IPS-18a (cell line): ENCODE measurements at regions not wholly inside any gene's neighbourhood (a gene's known extent, or its start where the extent isn't known, plus 50 kb on each side); places are given as distances from the start of the nearest gene placed in this dataset.

ENCODE experiments used
- H3K27ac ChIP-seq: one replicate; pipeline ENCODE4 v1.5.1; 2013; ENCODE audit warnings: low read length
- H3K27me3 ChIP-seq: one replicate; pipeline ENCODE4 v1.6.1; 2013; ENCODE audit warnings: mild to moderate bottlenecking, low read length; ENCODE audit not compliant: control insufficient read depth, insufficient read depth
- H3K36me3 ChIP-seq: one replicate; pipeline ENCODE4 v1.6.1; 2013; ENCODE audit warnings: low read depth, low read length; ENCODE audit not compliant: control insufficient read depth
- H3K4me1 ChIP-seq: one replicate; pipeline ENCODE4 v1.6.1; 2013; ENCODE audit warnings: low read depth, low read length; ENCODE audit not compliant: control insufficient read depth
- H3K4me3 ChIP-seq: one replicate; pipeline ENCODE4 v1.5.1; 2013; ENCODE audit warnings: low read length
- H3K9ac ChIP-seq: one replicate; pipeline ENCODE4 v1.6.1; 2013; ENCODE audit warnings: mild to moderate bottlenecking, low read length, moderate library complexity
- H3K9me3 ChIP-seq: one replicate; pipeline ENCODE4 v1.6.1; 2013; ENCODE audit warnings: low read depth, low read length; ENCODE audit not compliant: control insufficient read depth

DNA sequence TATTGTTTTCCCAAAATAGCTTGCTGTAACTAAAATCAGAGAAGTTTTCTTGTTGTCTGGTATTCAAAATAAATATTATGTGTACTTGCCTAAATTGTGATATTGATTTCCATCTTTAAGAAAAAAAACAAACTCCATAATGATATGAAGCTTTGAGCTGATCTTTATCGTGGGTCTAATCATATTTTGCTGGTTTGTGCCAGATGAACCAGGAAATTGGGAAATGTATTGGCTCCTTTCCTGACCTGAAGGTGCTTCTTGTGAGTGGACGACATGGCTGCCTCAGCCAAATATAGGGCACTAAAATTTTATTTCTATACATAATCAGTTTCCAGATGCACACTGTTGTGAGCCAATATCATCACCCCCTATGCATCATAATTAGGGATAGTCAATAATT, 113.3 kb downstream of the DIPK2A start:
- no peaks in the 10 kb centered on the region for H3K4me1 ChIP-seq
- no peaks in the 10 kb centered on the region for H3K36me3 ChIP-seq
- no peaks in the 10 kb centered on the region for H3K9me3 ChIP-seq
- H3K4me3 ChIP-seq: no peak overlapping the region
- H3K9ac ChIP-seq: no peak overlapping the region
- H3K27ac ChIP-seq: no peak overlapping the region
- H3K27me3 ChIP-seq: no peaks in the 10 kb centered on the region

DNA sequence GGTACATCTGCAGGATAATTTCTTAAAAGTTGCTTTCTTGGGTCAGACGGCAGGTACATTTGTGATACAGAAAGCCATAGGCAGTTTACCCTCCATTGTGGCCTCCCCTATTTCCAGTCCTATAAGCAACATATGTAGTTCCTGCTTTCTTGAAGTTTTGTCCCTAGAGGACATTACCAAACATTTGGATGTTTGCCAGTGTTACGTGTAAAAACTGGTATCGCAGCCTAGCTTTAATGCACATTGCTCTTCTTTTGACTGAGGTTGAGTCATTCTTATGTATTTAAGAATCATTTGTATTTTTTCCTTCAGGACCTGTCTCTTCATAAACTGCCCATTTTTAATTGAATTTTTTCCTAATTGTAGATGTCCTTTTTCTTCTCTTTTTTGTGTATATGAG, 114.3 kb downstream of the DIPK2A start:
- Histone ChIP-seq H3K4me3 (no peak overlapping the region), H3K36me3 (no peaks in the 10 kb centered on the region), H3K9me3 (no peaks in the 10 kb centered on the region), H3K4me1 (no peaks in the 10 kb centered on the region), H3K27ac (no peak overlapping the region), H3K9ac (no peak overlapping the region), H3K27me3 (no peaks in the 10 kb centered on the region)

DNA sequence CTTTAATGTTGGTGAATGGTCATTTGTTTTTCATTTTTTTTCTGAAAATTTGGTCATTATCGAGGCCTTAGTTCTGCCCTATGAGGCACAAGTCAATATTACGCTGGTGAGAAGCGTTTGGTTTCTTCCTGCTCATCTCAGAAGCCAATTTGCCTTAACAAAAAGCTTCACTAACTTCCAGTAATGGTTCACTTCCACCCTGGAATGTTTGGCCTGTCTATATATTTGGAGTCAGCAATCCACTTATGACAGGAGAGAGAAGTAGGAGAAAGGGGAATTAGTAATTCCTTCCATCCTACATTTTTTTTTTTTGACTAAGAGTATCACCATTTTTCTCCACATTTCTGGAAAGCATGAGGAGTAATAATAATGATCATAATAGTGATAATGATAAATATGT, 124.4 kb downstream of the DIPK2A start:
- Histone ChIP-seq H3K36me3 (no peaks in the 10 kb centered on the region), H3K9ac (no peak overlapping the region), H3K27me3 (no peaks in the 10 kb centered on the region), H3K4me1 (peaks cover 15% of the 10 kb centered on the region), H3K27ac (no peak overlapping the region), H3K4me3 (no peak overlapping the region), H3K9me3 (no peaks in the 10 kb centered on the region)

DNA sequence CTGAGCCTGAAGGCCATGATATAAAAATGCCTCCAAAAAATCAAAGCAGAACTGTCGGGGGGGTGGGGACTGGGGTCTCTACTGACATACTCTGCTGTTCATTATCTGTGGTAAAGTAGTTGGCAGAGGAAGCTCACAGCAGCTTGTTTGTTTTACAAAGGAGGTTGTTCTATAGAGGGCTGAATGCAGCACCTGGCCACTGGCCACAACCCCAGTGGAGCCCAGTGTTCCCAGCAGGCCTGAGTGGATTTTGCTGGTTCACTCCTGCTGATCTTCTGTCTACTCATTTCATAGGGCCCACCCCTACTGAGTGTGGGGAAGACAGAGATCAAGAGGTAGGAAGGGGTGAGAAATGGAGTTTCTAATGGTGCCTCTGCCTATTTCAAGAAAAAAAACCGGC, 125.5 kb downstream of the DIPK2A start:
- Histone ChIP-seq H3K9ac (no peak overlapping the region), H3K4me1 (peaks cover 15% of the 10 kb centered on the region), H3K27me3 (no peaks in the 10 kb centered on the region), H3K36me3 (no peaks in the 10 kb centered on the region), H3K27ac (no peak overlapping the region), H3K4me3 (no peak overlapping the region), H3K9me3 (no peaks in the 10 kb centered on the region)

DNA sequence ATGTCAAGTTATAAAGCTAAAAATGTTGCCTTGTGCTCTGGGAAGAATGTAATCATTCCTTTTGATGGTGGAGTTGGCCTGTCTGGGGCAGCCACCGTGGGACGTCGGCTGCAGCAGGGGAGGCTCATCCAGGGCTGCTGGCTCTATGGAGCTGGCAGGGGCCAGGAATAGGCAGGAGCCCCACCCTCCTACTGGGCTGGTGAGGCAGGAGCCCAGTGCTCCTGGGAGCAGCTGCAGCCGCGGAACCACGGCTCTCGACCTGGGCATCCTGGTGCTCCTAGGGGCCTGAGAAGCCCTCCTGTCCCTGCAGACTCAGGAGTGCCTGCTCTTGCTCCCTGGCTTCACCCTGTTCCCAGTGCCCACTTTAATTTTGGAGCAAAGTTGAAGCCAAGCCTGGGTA, 127.1 kb downstream of the DIPK2A start:
- H3K27me3 ChIP-seq: no peaks in the 10 kb centered on the region
- H3K36me3 ChIP-seq: no peaks in the 10 kb centered on the region
- peaks cover 20% of the 10 kb centered on the region for H3K4me1 ChIP-seq
- no peak overlapping the region for H3K4me3 ChIP-seq
- no peaks in the 10 kb centered on the region for H3K9me3 ChIP-seq
- H3K27ac ChIP-seq: no peak overlapping the region
- H3K9ac ChIP-seq: no peak overlapping the region

DNA sequence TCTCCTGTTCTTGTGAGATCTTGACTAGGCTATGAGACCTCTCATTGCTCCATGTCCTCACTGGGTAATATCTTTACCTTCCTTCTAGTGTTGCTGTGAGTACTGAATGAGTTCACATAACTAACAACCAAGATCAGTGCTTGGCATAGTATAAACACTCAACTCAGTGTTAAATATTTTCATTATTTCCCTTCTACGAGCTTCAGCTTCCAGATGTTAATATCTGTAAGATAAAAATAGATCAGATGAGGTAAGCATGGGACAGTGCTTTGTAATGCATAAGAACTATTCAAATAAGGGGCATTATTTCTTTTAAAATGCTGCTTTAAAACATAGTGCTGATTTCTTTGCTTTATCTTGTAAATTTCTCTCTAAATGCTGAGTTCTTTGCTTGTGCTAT, 130.8 kb downstream of the DIPK2A start:
- no peaks in the 10 kb centered on the region for H3K9me3 ChIP-seq
- no peak overlapping the region for H3K27ac ChIP-seq
- no peaks in the 10 kb centered on the region for H3K27me3 ChIP-seq
- H3K4me3 ChIP-seq: no peak overlapping the region
- no peak overlapping the region for H3K9ac ChIP-seq
- peaks cover 9% of the 10 kb centered on the region for H3K4me1 ChIP-seq
- no peaks in the 10 kb centered on the region for H3K36me3 ChIP-seq

DNA sequence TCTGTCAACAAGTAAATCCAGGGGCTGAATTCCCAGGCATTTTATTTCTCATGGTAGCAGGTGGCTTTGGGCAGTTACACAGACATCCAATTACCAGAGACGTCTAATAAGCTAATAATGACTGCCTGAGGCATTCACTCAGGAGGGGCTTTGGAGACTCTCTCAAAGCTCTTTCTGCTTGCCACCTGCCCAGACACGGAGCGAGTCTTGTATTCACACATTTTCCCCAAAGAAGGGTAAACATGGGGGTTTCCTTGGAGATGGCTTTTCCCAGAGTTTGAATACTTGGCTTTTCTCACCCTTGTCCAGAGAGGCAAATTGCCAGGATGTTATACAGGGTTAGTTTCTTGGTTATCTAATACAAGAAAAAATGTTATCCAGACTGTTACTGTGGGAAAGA, 132.6 kb downstream of the DIPK2A start:
- H3K4me3 ChIP-seq: no peak overlapping the region
- no peak overlapping the region for H3K9ac ChIP-seq
- H3K4me1 ChIP-seq: peaks cover 5% of the 10 kb centered on the region
- H3K9me3 ChIP-seq: no peaks in the 10 kb centered on the region
- no peaks in the 10 kb centered on the region for H3K27me3 ChIP-seq
- H3K36me3 ChIP-seq: no peaks in the 10 kb centered on the region
- no peak overlapping the region for H3K27ac ChIP-seq

DNA sequence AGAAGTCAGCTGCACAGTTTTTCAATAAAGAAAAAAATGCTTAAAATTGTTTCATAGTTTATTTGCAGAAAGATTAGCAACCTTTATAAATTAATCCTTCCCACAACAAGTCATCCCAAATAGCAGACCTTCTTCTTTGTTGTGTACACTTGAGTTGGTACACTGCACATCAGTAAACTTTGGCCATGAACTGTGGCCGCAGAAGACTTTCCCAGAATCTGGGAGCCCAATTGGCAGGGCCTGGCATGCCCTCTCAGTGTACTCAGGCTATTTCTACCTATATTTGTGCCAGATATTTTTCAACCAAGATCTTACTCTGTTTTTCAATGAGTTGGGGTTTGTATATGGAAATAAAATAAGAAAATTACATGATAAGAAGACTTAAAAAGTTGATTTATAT, 133.1 kb downstream of the DIPK2A start:
- Histone ChIP-seq H3K4me3 (no peak overlapping the region), H3K9me3 (no peaks in the 10 kb centered on the region), H3K9ac (no peak overlapping the region), H3K4me1 (peaks cover 5% of the 10 kb centered on the region), H3K27me3 (no peaks in the 10 kb centered on the region), H3K36me3 (no peaks in the 10 kb centered on the region), H3K27ac (no peak overlapping the region)

DNA sequence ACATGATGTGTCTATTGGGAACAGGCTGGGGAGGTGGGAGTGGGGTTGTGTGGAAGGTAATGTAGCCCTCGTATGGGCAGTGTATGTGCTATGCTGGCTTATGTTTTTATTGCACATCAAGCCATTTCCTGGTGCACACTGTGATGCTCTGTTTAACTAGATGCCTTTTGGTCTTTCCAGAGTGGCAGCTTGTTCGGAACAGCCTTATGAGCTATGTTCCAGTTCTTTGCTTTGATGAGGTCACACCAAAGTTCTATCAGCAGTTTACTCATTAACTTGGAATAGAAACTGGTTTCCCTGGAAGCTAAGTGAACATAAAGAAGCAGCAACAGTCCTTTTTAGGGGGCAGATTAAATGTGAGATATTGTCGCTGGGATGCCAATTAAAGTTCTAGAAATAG, 133.9 kb downstream of the DIPK2A start:
- Histone ChIP-seq H3K36me3 (no peaks in the 10 kb centered on the region), H3K27ac (no peak overlapping the region), H3K4me1 (peaks cover 5% of the 10 kb centered on the region), H3K4me3 (no peak overlapping the region), H3K9me3 (no peaks in the 10 kb centered on the region), H3K9ac (no peak overlapping the region), H3K27me3 (no peaks in the 10 kb centered on the region)

DNA sequence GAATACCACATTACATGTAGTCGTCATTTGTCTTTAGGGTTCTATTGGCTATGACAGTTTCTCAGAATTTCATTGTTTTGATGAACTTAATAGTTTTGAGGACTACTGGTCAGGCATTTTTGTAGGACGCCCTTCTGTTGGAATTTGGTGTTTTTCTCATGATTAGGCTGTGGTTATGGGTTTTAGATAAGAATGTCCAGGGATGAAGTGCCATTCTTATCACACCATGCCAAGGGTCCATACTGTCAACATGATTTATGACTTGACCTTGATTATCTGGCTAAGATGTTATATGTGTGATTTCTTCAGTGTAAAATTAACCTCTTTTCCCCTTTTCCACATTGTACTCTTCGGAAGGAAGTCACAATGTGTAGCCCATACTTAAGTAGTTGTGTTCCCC, 135.3 kb downstream of the DIPK2A start:
- no peaks in the 10 kb centered on the region for H3K27me3 ChIP-seq
- H3K9me3 ChIP-seq: no peaks in the 10 kb centered on the region
- no peak overlapping the region for H3K27ac ChIP-seq
- H3K4me3 ChIP-seq: no peak overlapping the region
- no peak overlapping the region for H3K9ac ChIP-seq
- H3K36me3 ChIP-seq: no peaks in the 10 kb centered on the region
- peaks cover 5% of the 10 kb centered on the region for H3K4me1 ChIP-seq

DNA sequence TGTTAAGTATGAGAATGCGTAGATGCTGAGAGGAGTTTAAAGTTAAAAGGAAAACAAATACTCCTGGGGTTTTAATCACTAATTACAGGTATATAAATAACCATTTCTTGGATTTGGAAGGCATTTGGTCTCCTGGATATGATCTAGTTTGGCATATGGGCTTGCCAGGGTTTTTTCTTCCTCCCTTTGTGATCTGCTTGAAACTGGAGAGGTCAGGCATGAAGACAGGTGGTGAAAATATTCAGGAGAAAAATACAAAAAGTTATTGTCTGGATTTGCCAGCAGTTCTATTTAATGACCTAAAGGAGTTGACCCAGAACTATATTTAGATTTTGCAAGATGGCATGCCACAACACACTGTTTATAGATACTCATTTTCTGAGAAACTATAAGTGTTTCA, 136.3 kb downstream of the DIPK2A start:
- Histone ChIP-seq H3K4me1 (no peaks in the 10 kb centered on the region), H3K9ac (no peak overlapping the region), H3K36me3 (no peaks in the 10 kb centered on the region), H3K27ac (no peak overlapping the region), H3K27me3 (no peaks in the 10 kb centered on the region), H3K9me3 (no peaks in the 10 kb centered on the region), H3K4me3 (no peak overlapping the region)

DNA sequence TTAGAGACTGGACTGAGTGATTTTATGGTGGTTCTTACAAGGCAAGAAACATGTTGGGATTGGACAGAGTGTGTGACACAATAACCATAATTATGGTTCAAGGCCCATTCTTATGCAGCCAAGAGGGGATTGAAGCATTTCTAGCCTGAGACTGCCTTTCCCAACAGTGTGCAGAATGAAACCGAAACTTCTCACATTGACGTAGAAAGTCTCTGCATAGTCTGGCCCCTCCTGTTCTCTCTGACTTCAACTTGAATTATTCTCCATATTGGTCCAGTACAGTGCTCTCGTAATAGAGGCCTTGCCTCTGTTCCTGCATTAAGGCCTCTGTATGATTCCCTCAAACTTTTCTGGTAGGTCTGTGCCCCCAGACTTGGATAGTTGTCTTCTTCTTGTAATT, 138.3 kb downstream of the DIPK2A start:
- H3K27me3 ChIP-seq: no peaks in the 10 kb centered on the region

DNA sequence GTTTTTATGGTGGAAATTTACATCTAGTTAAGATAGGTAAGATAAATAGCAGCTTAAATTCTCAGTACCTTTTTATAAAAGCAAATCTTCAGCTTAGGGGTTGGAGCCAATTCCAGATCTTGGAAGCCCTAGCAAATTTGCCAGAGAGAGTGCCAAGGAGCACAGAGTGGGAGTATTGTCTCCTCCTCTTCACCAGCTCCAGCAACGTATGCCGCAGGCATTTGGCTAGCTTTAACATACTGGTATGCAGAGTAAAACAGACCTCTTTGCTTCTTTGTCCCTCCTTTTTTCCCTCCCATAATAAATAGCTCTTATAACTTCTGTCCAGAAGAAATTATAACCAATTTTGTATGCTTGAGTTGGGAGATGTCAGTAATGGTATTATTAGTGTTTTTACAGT, 140.4 kb downstream of the DIPK2A start:
- Histone ChIP-seq H3K36me3 (no peaks in the 10 kb centered on the region), H3K4me3 (no peak overlapping the region), H3K9ac (no peak overlapping the region), H3K27me3 (no peaks in the 10 kb centered on the region), H3K9me3 (no peaks in the 10 kb centered on the region), H3K27ac (no peak overlapping the region), H3K4me1 (peaks cover 4% of the 10 kb centered on the region)

More for the DNA sequence above, 138.3 kb downstream of the DIPK2A start:
- Histone ChIP-seq H3K4me1 (peaks cover 2% of the 10 kb centered on the region), H3K36me3 (no peaks in the 10 kb centered on the region), H3K9me3 (no peaks in the 10 kb centered on the region), H3K9ac (no peak overlapping the region), H3K27ac (no peak overlapping the region), H3K4me3 (no peak overlapping the region)
